ENCODE measurements at regions not wholly inside any gene's neighbourhood (a gene's known extent, or its start where the extent isn't known, plus 50 kb on each side); places are given as distances from the start of the nearest gene placed in this dataset.

DNA sequence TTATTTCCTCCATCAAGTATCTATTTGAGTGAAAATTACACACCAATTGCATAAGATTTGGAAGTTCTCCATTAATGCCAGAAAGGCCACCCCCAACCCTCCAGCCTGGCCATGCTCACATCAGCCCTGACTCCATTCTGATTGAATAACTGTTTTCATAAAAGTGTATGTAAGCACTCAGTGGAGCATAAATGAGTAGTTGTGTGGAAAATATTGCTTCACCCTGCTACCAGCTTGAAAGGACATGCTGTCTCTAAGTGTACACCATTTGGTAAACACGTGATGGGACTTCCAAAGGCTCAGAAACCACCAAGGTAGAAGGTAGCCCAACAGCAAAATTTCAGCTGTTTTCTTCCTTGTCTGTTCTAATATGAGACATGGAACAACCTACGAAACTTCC lies 393.8 kb downstream of the ZNF385D start:
- H3K9ac ChIP-seq (ENCODE audit: extremely low read depth, insufficient read length, low read length) = no peak overlapping the region
- H3K79me2 ChIP-seq (ENCODE audit: insufficient read depth, low read length) = no peaks in the 10 kb centered on the region
- no peak overlapping the region for H2BK15ac ChIP-seq (ENCODE audit: low read depth, low read length)
- no peak overlapping the region for H2BK12ac ChIP-seq (ENCODE audit: insufficient read length, low read depth, low read length)
- H3K14ac ChIP-seq (ENCODE audit: insufficient read depth, low read length) = no peak overlapping the region
- H3K23me2 ChIP-seq (ENCODE audit: insufficient read length, low read depth, low read length, poor library complexity, severe bottlenecking) = no peaks in the 10 kb centered on the region
- Mint-ChIP-seq H3K9me3 (peaks cover 8 to 14% of the 10 kb centered on the region in 2 experiments), H3K36me3 (ENCODE audit: insufficient read depth in 1 of 3, low read depth in 3 of 3) (peaks cover 0 to 16% (median 2%) of the 10 kb centered on the region in 3 experiments; a peak in 4 of 7 replicates), H3K4me3 (no peak overlapping the region), H3K4me1 (no peaks in the 10 kb centered on the region), H3K27ac (no peak overlapping the region), H3K27me3 (ENCODE audit: low read depth) (no peaks in the 10 kb centered on the region)
- no peak overlapping the region for H4K91ac ChIP-seq (ENCODE audit: insufficient read length, low read depth, low read length)
- H3K9me3 ChIP-seq (ENCODE audit: control insufficient read depth, low read depth, low read length) = no peaks in the 10 kb centered on the region
- TF ChIP-seq, protein P1, sequence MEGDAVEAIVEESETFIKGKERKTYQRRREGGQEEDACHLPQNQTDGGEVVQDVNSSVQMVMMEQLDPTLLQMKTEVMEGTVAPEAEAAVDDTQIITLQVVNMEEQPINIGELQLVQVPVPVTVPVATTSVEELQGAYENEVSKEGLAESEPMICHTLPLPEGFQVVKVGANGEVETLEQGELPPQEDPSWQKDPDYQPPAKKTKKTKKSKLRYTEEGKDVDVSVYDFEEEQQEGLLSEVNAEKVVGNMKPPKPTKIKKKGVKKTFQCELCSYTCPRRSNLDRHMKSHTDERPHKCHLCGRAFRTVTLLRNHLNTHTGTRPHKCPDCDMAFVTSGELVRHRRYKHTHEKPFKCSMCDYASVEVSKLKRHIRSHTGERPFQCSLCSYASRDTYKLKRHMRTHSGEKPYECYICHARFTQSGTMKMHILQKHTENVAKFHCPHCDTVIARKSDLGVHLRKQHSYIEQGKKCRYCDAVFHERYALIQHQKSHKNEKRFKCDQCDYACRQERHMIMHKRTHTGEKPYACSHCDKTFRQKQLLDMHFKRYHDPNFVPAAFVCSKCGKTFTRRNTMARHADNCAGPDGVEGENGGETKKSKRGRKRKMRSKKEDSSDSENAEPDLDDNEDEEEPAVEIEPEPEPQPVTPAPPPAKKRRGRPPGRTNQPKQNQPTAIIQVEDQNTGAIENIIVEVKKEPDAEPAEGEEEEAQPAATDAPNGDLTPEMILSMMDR (conservative IDR thresholded peaks at IDR 0.05) = no peak
- no peak overlapping the region for H3K56ac ChIP-seq (ENCODE audit: insufficient read length, low read depth, low read length)
- no peak overlapping the region for H2AFZ ChIP-seq (ENCODE audit: low read length)
- H3K4me2 ChIP-seq (ENCODE audit: insufficient read depth, insufficient read length, low read length) = no peak overlapping the region
- no peaks in the 10 kb centered on the region for H3K79me1 ChIP-seq (ENCODE audit: insufficient read depth, low read depth, low read length, poor library complexity, severe bottlenecking)
- no peaks in the 10 kb centered on the region for H3K4me1 ChIP-seq (ENCODE audit: insufficient read depth, low read length)
- H2AK5ac ChIP-seq (ENCODE audit: insufficient read length, low read length) = no peak overlapping the region
- no peak overlapping the region for H4K8ac ChIP-seq (replicated peaks; ENCODE audit: insufficient read length, low read depth, low read length)
- H2BK120ac ChIP-seq (ENCODE audit: low read depth, low read length, poor library complexity, severe bottlenecking) = no peak overlapping the region
- no peak overlapping the region for H3K23ac ChIP-seq (ENCODE audit: insufficient read length, low read depth, low read length)
- H2BK5ac ChIP-seq (ENCODE audit: insufficient read length, low read length) = no peak overlapping the region
- H2BK20ac ChIP-seq (ENCODE audit: low read depth, low read length, poor library complexity, severe bottlenecking) = no peak overlapping the region
- no peak overlapping the region for H4K5ac ChIP-seq (ENCODE audit: insufficient read length, low read depth, low read length)
- H3K27me3 ChIP-seq (ENCODE audit: insufficient read depth, low read length) = no peaks in the 10 kb centered on the region
- DNase-seq = no peak
- no peak overlapping the region for H3K18ac ChIP-seq (ENCODE audit: insufficient read length, low read depth, low read length)
- no peak overlapping the region for H3K4ac ChIP-seq (ENCODE audit: low read depth, low read length)
- no peak overlapping the region for H3K27ac ChIP-seq (ENCODE audit: insufficient read length, low read depth, low read length)
- WGBS (ENCODE audit: extremely low coverage, insufficient read length, low lambda C conversion rate) = no CpG with 5 or more reads among the region's 2 CpGs
- no peak overlapping the region for H3T11ph ChIP-seq (ENCODE audit: low read length)
- no peaks in the 10 kb centered on the region for H4K20me1 ChIP-seq (ENCODE audit: control insufficient read depth, insufficient read depth, insufficient read length)

Data from H9 (cell line).